ENCODE measurements at regions not wholly inside any gene's neighbourhood (a gene's known extent, or its start where the extent isn't known, plus 50 kb on each side); places are given as distances from the start of the nearest gene placed in this dataset.

GRCh38 chr7:437329-438251 lies 82.1 kb downstream of the PDGFA start:
- no peak for DNase-seq (ENCODE audit: low read depth)

DNA sequence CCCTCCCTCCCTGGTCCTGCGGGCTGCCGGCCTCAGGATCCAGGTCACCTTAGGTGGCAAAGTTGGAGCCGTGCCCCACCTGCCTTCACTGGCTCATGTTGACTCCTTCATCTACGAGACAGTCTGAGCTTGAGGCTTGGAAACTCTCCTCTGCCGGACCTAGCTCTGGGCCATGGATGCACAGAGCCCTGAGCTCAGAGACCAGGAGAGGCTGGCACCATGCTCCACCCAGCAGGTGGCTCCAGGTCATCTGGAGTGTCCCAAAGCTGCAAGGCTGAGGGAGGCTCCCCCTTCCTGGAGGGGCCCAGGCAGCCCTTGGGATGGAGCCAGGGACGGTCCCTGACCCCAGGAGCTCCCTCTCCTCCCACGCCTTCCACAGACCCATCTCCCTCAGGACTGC lies 81.3 kb downstream of the PDGFA start:
- no peak for DNase-seq (ENCODE audit: low read depth)

DNA sequence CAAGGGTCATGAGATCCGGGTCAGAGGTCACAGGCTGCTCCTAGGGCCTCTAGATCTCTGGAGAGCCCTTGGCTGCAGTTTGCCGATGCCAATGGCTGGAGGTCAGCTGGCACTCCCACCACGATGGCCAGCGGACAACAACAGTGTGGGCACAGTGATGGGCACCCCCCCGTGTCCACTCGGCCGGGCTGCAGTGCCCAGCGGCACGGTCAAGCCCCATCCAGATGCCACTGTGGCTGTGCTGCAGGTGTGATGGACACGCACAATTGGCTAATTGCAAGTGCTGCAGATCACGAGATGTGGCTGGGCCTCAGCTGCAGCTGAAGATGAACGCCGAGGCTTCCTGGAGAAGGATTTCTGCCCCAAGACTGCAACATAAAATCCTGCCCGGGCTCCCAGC lies 80.7 kb downstream of the PDGFA start:
- DNase-seq (ENCODE audit: low read depth), result no peak

GRCh38 chr7:440059-440749 lies 79.4 kb downstream of the PDGFA start:
- no peak for DNase-seq (ENCODE audit: low read depth)

DNA sequence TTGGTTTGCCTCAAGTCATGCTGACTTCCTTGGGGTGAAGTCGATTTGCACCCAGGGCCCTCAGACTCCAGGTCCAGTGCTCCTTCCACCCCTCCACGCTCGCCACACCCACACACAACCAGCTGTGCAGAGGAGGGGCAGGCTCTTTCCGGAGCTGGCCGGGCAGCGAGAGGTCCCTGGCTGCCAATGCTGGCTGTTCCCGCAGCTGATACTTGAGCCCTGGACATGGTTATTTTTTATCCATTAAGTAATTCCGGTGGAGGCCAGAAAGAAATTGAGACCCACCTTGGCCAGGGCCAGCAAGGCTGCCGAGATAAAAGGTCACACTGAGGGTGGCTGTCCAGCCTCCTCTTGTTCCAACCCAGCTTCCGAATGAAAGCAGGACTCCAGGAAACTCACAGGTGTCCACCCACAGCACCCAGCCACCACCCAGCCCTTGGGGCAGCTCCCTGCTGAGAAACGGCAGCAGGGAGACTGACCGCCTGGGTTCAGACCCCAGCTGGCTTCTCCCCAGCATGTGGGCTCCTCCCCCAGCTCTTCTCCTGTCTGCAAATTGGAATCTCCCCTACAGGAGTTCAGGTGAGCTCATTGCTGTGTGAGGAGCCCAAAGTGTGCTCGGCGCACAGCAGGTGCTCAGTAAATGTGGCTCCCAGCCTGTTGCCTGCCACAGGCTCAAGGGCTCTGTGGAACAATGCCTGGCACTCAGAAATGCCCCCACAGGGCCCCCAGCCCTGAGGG lies 77.8 kb downstream of the PDGFA start:
- DNase-seq (ENCODE audit: low read depth), result no peak

GRCh38 chr7:442457-442856 lies 77.2 kb downstream of the PDGFA start:
- DNase-seq (ENCODE audit: low read depth), result no peak

- DNase-seq (ENCODE audit: low read depth), result no peak
Observed at GRCh38 chr7:443279-443833, 76.3 kb downstream of the PDGFA start.

- DNase-seq (ENCODE audit: low read depth), result no peak
Observed at GRCh38 chr7:444606-445005, 75.0 kb downstream of the PDGFA start.

GRCh38 chr7:445020-445419 lies 74.6 kb downstream of the PDGFA start:
- no peak for DNase-seq (ENCODE audit: low read depth)

DNA sequence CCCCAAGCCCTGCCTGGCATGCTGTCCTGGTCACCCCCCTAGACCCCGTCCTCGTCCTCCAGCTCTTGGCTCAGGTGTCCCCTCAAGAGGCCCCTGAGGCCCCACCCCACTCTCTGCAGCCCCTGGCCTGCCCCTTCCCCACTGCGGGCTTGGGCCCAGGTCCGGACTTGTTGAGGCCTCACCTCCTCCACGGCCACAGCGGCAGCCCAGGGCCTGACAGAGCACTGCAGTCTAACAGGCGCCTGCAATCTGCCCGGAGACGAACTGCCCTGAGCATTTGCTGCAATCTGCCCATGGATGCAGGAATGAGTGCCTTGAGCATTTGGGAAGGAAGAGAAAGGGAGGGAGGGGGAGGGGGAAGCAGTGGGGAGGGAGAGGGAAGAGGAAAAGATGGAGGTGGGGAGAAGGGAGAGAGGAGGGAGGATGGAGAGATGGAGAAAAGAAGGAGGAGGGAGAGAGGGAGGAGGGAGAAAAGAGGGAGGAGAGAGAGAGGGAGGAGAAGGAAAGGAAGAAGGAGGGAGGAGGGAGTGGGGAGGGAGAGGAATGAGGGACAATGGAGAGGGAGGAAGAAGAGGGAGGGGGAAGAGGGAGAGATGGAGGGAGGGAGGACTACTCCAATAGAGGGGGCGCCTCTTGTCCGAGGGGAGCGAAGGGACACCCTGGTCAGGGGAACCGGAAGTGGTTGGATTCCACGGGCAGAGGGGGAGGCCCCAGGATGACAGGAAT lies 73.9 kb downstream of the PDGFA start:
- no peak for DNase-seq (ENCODE audit: low read depth)

- no peak for DNase-seq (ENCODE audit: low read depth)
Observed at GRCh38 chr7:446289-446935, 73.2 kb downstream of the PDGFA start.

Data from renal cortical epithelial cell (primary cell).